ENCODE measurements at regions not wholly inside any gene's neighbourhood (a gene's known extent, or its start where the extent isn't known, plus 50 kb on each side); places are given as distances from the start of the nearest gene placed in this dataset.

DNA sequence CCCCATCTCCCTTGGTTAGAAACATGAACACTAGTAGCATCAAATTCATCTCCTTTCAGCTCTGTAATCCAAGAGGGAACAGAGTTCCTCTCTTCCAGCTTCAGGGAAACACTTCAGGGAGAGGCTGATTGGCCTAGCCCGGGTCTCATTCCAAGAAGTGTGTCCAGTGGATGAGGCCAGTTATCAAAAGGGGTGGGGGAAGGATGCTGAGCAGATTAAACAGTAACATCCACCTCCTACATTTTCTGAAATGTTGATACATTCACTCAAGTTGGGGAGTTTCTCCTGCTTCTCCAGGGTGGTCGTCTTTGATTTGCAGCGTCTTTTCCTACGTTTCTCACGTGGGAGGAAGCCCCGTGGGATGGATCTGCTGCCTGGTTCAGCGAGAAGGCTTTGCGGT lies 62.9 kb upstream of the WSB1 start:
- no peaks in the 10 kb centered on the region for H3K36me3 ChIP-seq (ENCODE audit: control insufficient read depth in 4 of 4, insufficient read depth in 3 of 4, low read depth in 1 of 4, low read length in 3 of 4)
- H3K4me1 ChIP-seq (ENCODE audit: control insufficient read depth in 4 of 4, insufficient read depth in 4 of 4, low read length in 3 of 4), result no peaks in the 10 kb centered on the region
- WGBS, result 86% methylated on average over 8 of the region's 8 CpGs
- H3K27ac ChIP-seq (ENCODE audit: low read depth in 1 of 2, low read length in 2 of 2), result no peak overlapping the region
- H3K9me3 ChIP-seq (ENCODE audit: control insufficient read depth in 4 of 4, low read length in 3 of 4), result no peaks in the 10 kb centered on the region
- no peak overlapping the region for H3K9ac ChIP-seq (ENCODE audit: low read depth in 1 of 2, low read length in 2 of 2)
- DNase-seq (ENCODE audit: low spot score), result no peak
- TF ChIP-seq, protein P1, sequence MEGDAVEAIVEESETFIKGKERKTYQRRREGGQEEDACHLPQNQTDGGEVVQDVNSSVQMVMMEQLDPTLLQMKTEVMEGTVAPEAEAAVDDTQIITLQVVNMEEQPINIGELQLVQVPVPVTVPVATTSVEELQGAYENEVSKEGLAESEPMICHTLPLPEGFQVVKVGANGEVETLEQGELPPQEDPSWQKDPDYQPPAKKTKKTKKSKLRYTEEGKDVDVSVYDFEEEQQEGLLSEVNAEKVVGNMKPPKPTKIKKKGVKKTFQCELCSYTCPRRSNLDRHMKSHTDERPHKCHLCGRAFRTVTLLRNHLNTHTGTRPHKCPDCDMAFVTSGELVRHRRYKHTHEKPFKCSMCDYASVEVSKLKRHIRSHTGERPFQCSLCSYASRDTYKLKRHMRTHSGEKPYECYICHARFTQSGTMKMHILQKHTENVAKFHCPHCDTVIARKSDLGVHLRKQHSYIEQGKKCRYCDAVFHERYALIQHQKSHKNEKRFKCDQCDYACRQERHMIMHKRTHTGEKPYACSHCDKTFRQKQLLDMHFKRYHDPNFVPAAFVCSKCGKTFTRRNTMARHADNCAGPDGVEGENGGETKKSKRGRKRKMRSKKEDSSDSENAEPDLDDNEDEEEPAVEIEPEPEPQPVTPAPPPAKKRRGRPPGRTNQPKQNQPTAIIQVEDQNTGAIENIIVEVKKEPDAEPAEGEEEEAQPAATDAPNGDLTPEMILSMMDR (IDR thresholded peaks at IDR 0.05; ENCODE audit: low read depth, low read length, missing input control), result no peak
- TF ChIP-seq RAD21 (IDR thresholded peaks at IDR 0.05) (no peak), TAF1 (conservative IDR thresholded peaks at IDR 0.05) (no peak), HNF4G (IDR thresholded peaks at IDR 0.05) (no peak)
- H3K4me3 ChIP-seq (ENCODE audit: low read depth in 1 of 3, low read length in 3 of 3), result no peak overlapping the region
- H3K27me3 ChIP-seq (ENCODE audit: control insufficient read depth in 4 of 4, insufficient read depth in 4 of 4, low read length in 3 of 4), result no peaks in the 10 kb centered on the region

DNA sequence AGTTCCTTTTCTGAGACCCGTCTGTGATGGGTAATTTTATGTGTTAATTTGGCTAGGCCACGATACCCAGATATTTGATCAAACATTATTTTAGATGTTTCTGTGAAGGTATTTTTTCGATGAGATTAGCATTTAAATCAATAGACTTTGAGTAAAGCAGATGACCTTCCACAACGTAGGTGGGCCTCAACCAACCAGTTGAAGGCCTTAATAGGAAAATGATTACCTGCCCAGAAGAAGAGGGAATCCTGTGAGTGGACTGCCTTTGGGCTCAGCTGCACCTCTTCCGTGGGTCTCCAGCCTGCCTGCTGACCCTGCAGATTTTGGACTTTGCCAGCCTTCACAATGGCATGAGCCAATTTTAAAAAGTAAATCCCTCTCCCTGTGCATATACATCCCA lies 61.6 kb upstream of the WSB1 start:
- TF ChIP-seq HNF4G (IDR thresholded peaks at IDR 0.05) (no peak), JUND (IDR thresholded peaks at IDR 0.05) (no peak), RAD21 (IDR thresholded peaks at IDR 0.05) (no peak), NR2F2 (IDR thresholded peaks at IDR 0.05) (no peak), RXRA (IDR thresholded peaks at IDR 0.05) (no peak), EGR1 (IDR thresholded peaks at IDR 0.05; ENCODE audit: low read depth in 2 of 2) (no peak), HNF4A (conservative IDR thresholded peaks at IDR 0.05) (no peak), YY1 (IDR thresholded peaks at IDR 0.05) (no peak), GABPA (IDR thresholded peaks at IDR 0.05 in 1 of 2, conservative IDR thresholded peaks at IDR 0.05 in 1 of 2) (no peak), SP1 (IDR thresholded peaks at IDR 0.05) (no peak), TAF1 (conservative IDR thresholded peaks at IDR 0.05) (no peak), FOXA2 (IDR thresholded peaks at IDR 0.05) (no peak), FOXA1 (IDR thresholded peaks at IDR 0.05) (no peak)
- TF ChIP-seq, protein P2, sequence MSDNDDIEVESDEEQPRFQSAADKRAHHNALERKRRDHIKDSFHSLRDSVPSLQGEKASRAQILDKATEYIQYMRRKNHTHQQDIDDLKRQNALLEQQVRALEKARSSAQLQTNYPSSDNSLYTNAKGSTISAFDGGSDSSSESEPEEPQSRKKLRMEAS (IDR thresholded peaks at IDR 0.05), result no peak
- TF ChIP-seq, protein P3, sequence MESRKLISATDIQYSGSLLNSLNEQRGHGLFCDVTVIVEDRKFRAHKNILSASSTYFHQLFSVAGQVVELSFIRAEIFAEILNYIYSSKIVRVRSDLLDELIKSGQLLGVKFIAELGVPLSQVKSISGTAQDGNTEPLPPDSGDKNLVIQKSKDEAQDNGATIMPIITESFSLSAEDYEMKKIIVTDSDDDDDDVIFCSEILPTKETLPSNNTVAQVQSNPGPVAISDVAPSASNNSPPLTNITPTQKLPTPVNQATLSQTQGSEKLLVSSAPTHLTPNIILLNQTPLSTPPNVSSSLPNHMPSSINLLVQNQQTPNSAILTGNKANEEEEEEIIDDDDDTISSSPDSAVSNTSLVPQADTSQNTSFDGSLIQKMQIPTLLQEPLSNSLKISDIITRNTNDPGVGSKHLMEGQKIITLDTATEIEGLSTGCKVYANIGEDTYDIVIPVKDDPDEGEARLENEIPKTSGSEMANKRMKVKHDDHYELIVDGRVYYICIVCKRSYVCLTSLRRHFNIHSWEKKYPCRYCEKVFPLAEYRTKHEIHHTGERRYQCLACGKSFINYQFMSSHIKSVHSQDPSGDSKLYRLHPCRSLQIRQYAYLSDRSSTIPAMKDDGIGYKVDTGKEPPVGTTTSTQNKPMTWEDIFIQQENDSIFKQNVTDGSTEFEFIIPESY (IDR thresholded peaks at IDR 0.05), result no peak
- TF ChIP-seq, protein P1 (IDR thresholded peaks at IDR 0.05; ENCODE audit: low read depth, low read length, missing input control), result no peak
- TF ChIP-seq, protein P4, sequence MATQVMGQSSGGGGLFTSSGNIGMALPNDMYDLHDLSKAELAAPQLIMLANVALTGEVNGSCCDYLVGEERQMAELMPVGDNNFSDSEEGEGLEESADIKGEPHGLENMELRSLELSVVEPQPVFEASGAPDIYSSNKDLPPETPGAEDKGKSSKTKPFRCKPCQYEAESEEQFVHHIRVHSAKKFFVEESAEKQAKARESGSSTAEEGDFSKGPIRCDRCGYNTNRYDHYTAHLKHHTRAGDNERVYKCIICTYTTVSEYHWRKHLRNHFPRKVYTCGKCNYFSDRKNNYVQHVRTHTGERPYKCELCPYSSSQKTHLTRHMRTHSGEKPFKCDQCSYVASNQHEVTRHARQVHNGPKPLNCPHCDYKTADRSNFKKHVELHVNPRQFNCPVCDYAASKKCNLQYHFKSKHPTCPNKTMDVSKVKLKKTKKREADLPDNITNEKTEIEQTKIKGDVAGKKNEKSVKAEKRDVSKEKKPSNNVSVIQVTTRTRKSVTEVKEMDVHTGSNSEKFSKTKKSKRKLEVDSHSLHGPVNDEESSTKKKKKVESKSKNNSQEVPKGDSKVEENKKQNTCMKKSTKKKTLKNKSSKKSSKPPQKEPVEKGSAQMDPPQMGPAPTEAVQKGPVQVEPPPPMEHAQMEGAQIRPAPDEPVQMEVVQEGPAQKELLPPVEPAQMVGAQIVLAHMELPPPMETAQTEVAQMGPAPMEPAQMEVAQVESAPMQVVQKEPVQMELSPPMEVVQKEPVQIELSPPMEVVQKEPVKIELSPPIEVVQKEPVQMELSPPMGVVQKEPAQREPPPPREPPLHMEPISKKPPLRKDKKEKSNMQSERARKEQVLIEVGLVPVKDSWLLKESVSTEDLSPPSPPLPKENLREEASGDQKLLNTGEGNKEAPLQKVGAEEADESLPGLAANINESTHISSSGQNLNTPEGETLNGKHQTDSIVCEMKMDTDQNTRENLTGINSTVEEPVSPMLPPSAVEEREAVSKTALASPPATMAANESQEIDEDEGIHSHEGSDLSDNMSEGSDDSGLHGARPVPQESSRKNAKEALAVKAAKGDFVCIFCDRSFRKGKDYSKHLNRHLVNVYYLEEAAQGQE (IDR thresholded peaks at IDR 0.05), result no peak
- TF ChIP-seq, protein P5, sequence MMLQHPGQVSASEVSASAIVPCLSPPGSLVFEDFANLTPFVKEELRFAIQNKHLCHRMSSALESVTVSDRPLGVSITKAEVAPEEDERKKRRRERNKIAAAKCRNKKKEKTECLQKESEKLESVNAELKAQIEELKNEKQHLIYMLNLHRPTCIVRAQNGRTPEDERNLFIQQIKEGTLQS (IDR thresholded peaks at IDR 0.05), result no peak
- no peak overlapping the region for H3K27ac ChIP-seq (ENCODE audit: low read depth in 1 of 2, low read length in 2 of 2)
- WGBS, result 88% methylated on average over 5 of the region's 5 CpGs

More for the DNA sequence above, 61.6 kb upstream of the WSB1 start:
- no peak overlapping the region for H3K4me3 ChIP-seq (ENCODE audit: low read depth in 1 of 3, low read length in 3 of 3)
- H3K36me3 ChIP-seq (ENCODE audit: control insufficient read depth in 4 of 4, insufficient read depth in 3 of 4, low read depth in 1 of 4, low read length in 3 of 4), result no peaks in the 10 kb centered on the region
- no peak for DNase-seq (ENCODE audit: low spot score)
- no peaks in the 10 kb centered on the region for H3K9me3 ChIP-seq (ENCODE audit: control insufficient read depth in 4 of 4, low read length in 3 of 4)
- no peaks in the 10 kb centered on the region for H3K27me3 ChIP-seq (ENCODE audit: control insufficient read depth in 4 of 4, insufficient read depth in 4 of 4, low read length in 3 of 4)
- H3K4me1 ChIP-seq (ENCODE audit: control insufficient read depth in 4 of 4, insufficient read depth in 4 of 4, low read length in 3 of 4), result peaks cover 0 to 4% (median 1%) of the 10 kb centered on the region in 4 donors
- no peak overlapping the region for H3K9ac ChIP-seq (ENCODE audit: low read depth in 1 of 2, low read length in 2 of 2)

Data from liver (tissue), 8 donors.